HUES64 (cell line): ENCODE measurements at regions not wholly inside any gene's neighbourhood (a gene's known extent, or its start where the extent isn't known, plus 50 kb on each side); places are given as distances from the start of the nearest gene placed in this dataset.
"Not testable (repeated sequence)": the region's sequence is repeated elsewhere in the genome, so short reads cannot be mapped to it uniquely, and the experiment has no call there.

Experiments used
- H3K27ac ChIP-seq: 2 replicates; pipeline ENCODE4 v1.7.0; 2013; ENCODE audit warnings: low read depth, low read length, inconsistent platforms
- H3K27me3 ChIP-seq: 2 replicates; pipeline ENCODE4 v1.6.1; 2013; ENCODE audit warnings: mild to moderate bottlenecking, low read length; ENCODE audit not compliant: insufficient read depth
- H3K36me3 ChIP-seq: 2 replicates; pipeline ENCODE4 v1.6.1; 2013; ENCODE audit warnings: mild to moderate bottlenecking, low read length; ENCODE audit not compliant: insufficient read depth
- H3K4me1 ChIP-seq: 2 replicates; pipeline ENCODE4 v1.6.1; 2013; ENCODE audit warnings: mild to moderate bottlenecking, low read length, moderate library complexity; ENCODE audit not compliant: insufficient read depth
- H3K4me3 ChIP-seq: 2 replicates; pipeline ENCODE4 v1.5.1; 2013; ENCODE audit warnings: mild to moderate bottlenecking, low read length, moderate library complexity
- H3K9ac ChIP-seq: 2 replicates; pipeline ENCODE4 v1.6.1; 2013; ENCODE audit warnings: mild to moderate bottlenecking, low read depth, low read length
- H3K9me3 ChIP-seq: 2 replicates; pipeline ENCODE4 v1.6.1; 2013; ENCODE audit warnings: low read depth, low read length; ENCODE audit not compliant: insufficient read depth
- WGBS: fragments of 150-250, 120-280 bp; methylation state at CpG from one replicate; pipeline ENCODE4 v1.1.7; 2013; ENCODE audit warnings: missing lambda C conversion rate; 5-methylcytosine and 5-hydroxymethylcytosine counted together

DNA sequence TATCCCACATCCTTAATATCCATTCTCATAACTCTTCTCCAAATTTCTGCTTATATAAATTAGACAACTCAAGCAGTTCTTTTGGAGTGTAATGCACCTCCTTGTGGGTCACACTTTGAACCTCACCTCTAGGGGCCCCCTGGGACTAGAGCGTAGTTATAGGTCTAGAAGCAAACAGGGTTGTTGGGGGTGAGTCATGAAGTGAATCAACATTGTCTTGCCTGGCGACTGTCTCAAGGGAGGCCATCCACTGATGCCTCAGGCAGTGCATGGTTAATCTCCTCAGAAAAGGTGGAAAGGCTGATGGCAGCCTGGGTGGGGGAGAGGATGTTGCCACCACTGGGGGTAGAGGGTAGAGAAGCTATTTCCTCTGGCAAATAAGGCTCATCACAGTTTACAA is 129.1 kb downstream of the TNFRSF21 start:
- Histone ChIP-seq H3K4me1 (no peaks in the 10 kb centered on the region), H3K27me3 (no peaks in the 10 kb centered on the region), H3K4me3 (no peak overlapping the region), H3K9me3 (no peaks in the 10 kb centered on the region), H3K27ac (no peak overlapping the region), H3K36me3 (no peaks in the 10 kb centered on the region), H3K9ac (no peak overlapping the region)
- WGBS, result 71% methylated on average over 2 of the region's 2 CpGs

DNA sequence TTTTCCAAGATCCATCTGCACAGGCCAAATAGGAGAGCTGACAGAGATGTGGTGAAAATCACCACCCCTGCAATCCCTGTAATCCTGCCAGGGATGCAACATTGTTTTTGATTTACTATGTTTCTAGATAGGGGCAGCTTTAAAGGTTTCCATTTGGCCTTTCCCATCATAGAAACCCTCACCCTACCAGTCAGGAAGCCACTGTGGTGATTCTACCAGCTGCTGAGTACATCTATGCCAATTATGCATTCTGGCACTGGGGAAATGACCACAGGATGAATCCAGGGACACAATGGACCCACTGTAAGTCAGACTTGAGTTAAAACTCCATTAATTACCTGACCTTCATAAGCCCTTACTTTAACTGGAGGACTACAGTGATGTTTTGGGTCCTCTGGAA is 130.4 kb downstream of the TNFRSF21 start:
- Histone ChIP-seq H3K27ac (no peak overlapping the region), H3K4me3 (no peak overlapping the region), H3K9ac (no peak overlapping the region), H3K27me3 (no peaks in the 10 kb centered on the region), H3K4me1 (no peaks in the 10 kb centered on the region), H3K36me3 (no peaks in the 10 kb centered on the region), H3K9me3 (no peaks in the 10 kb centered on the region)

DNA sequence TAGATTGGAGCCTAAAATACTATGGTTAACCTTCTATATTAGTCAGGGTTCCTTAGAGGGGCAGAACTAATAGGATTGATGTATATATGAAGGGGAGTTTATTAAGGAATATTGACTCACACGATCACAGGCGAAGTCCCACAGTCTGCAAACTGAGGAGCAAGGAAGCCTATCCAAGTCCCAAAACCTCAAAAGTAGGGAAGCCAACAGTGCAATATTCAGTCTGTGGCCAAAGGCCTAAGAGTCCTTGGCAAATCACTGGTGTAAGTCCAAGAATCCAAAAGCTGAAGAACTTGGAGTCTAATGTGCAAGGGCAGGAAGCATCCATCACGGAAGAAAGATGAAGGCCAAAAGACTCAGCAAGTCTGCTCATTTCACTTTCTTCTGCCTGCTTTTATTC is 133.5 kb upstream of the ADGRF1 start:
- no peaks in the 10 kb centered on the region for H3K27me3 ChIP-seq
- H3K27ac ChIP-seq, result no peak overlapping the region
- no peaks in the 10 kb centered on the region for H3K9me3 ChIP-seq
- no peaks in the 10 kb centered on the region for H3K4me1 ChIP-seq
- H3K9ac ChIP-seq, result no peak overlapping the region
- WGBS, result 97% methylated on average over 3 of the region's 3 CpGs
- H3K36me3 ChIP-seq, result no peaks in the 10 kb centered on the region
- H3K4me3 ChIP-seq, result no peak overlapping the region

DNA sequence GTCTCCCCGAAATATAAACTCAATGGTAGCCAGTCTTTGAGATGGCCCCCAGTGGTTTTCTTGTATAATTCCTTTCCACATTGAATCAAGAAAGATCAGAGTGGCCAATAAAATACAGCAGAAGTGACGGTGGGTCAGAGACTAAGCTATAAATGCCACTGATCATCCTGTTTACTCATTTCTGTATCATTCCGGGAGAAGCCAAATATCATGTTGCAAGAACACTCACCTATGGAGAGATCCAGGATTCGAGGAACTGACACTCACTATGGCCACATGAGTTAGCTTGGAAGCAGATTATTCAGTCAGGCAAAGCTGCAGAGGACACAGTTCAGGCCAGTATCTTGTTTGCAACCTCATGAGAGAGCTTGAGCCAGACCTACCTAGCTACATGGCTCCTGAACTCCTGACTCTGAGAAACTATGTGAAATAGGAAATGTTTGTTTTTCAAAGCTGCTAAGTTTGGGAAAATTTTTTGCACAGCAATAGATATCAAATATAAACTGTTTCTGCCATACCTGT is 132.4 kb upstream of the ADGRF1 start:
- WGBS, result 92% methylated on average over 4 of the region's 4 CpGs
- Histone ChIP-seq H3K27me3 (no peaks in the 10 kb centered on the region), H3K9me3 (no peaks in the 10 kb centered on the region), H3K4me1 (no peaks in the 10 kb centered on the region), H3K27ac (no peak overlapping the region), H3K9ac (no peak overlapping the region), H3K36me3 (no peaks in the 10 kb centered on the region), H3K4me3 (no peak overlapping the region)

- not testable (repeated sequence) for H3K4me1 ChIP-seq, H3K27ac ChIP-seq, H3K27me3 ChIP-seq, H3K9me3 ChIP-seq, H3K9ac ChIP-seq, H3K36me3 ChIP-seq, H3K4me3 ChIP-seq
- WGBS, result 90% methylated on average over 4 of the region's 4 CpGs
Observed at GRCh38 chr6:47174063-47174462, 131.9 kb upstream of the ADGRF1 start.

DNA sequence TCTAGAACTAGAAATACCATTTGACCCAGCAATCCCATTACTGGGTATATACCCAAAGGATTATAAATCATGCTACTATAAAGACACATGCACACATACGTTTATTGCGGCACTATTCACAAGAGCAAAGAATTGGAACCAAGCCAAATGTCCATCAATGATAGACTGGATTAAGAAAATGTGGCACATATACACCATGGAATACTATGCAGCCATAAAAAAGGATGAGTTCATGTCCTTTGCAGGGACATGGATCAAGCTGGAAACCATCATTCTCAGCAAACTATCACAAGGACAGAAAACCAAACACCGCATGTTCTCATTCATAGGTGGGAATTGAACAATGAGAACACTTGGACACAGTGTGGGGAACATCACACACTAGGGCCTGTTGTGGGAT is 131.0 kb upstream of the ADGRF1 start:
- H3K27ac ChIP-seq, H3K4me1 ChIP-seq, H3K27me3 ChIP-seq, H3K9ac ChIP-seq, H3K9me3 ChIP-seq, H3K36me3 ChIP-seq, H3K4me3 ChIP-seq: not testable (repeated sequence)
- 100% methylated on average over 2 of the region's 3 CpGs for WGBS

DNA sequence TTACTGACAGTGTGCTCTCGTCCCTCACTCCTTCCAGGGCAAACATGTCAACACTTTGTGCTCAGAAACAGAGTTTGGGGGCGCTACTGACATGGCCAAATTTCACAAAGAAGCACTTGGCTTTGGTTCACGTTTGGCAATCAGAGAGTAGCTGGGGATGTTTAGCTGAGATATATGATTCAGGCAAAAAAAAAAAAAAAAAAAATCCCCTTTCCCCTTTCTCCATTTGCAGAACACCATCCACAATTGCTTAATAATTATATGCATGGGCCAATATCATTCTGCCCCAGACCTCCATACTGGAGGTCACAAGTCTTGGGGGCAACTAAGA is 128.4 kb upstream of the ADGRF1 start:
- Histone ChIP-seq H3K4me1 (peaks cover 12% of the 10 kb centered on the region; the same call in 1 of the 2 replicates), H3K36me3 (no peaks in the 10 kb centered on the region), H3K27me3 (no peaks in the 10 kb centered on the region), H3K9ac (no peak overlapping the region), H3K27ac (no peak overlapping the region), H3K9me3 (no peaks in the 10 kb centered on the region), H3K4me3 (no peak overlapping the region)
- WGBS, result 83% methylated on average over 3 of the region's 3 CpGs

DNA sequence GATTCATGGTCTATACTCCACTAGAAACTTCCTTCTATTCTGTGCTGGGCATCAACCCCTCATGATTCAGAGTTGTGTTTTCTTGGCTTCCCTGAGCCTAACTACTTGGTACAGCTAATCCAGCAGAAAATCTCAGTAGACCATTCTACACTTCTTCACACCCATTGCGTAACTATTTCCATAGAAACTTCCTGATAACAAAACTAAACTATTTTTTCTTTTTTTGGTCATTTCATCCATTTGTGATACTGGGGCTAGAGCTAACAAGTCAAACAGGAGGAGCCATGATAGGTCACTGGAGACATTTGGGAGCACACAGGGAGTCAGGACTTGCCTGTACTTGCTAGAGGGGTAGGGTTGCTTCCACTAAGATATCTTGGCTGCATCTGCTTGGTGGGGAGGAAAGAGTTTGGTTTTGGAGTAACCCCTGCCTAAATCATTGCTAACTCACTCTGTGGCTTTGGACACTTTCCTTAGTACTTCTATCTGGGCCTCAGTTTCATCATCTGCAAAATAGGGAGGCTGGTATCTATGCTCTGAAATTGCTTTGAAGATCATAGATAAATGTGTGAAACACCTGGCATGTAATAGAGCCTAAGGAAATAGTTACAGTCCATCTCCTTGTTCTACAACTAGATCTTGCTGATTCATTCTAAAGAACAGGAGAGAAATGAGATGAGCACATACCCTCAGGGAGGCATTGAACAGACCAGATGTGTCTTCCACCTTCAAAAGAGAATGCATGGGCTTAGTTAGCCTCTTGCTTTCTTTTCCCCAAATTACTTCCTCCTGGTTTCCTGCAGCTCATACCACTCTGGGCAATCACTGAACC is 127.9 kb upstream of the ADGRF1 start:
- H3K9me3 ChIP-seq, result no peaks in the 10 kb centered on the region
- H3K9ac ChIP-seq, result no peak overlapping the region
- H3K4me3 ChIP-seq, result no peak overlapping the region
- 100% methylated on average over 1 of the region's 1 CpG for WGBS
- no peaks in the 10 kb centered on the region for H3K27me3 ChIP-seq
- no peak overlapping the region for H3K27ac ChIP-seq
- H3K4me1 ChIP-seq, result peaks cover 12% of the 10 kb centered on the region; the same call in 1 of the 2 replicates
- no peaks in the 10 kb centered on the region for H3K36me3 ChIP-seq

- Histone ChIP-seq H3K9ac (no peak overlapping the region), H3K9me3 (no peaks in the 10 kb centered on the region), H3K27me3 (no peaks in the 10 kb centered on the region), H3K36me3 (no peaks in the 10 kb centered on the region), H3K4me3 (no peak overlapping the region), H3K27ac (no peak overlapping the region), H3K4me1 (peaks cover 12% of the 10 kb centered on the region; the same call in 1 of the 2 replicates)
- 65% methylated on average over 2 of the region's 2 CpGs for WGBS
Observed at GRCh38 chr6:47168180-47168579, 126.0 kb upstream of the ADGRF1 start.

DNA sequence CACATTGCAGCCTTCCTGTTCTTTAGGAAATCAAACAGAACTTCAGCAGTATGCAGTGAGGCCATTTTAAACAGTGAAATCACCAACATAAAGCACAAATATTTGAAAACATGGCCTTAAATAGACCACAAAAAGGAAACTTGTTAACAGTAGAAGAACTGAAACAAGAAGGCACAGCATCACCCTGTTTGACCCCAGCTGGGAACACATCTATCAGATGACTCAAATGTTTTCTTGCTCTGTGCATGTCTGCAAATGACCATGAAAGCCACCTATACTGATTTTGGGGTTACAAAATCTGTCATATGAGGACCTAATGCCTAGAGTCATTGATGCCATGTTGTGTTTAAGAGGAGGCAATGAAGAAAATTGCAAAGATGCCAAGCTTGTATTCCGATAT is 123.8 kb upstream of the ADGRF1 start:
- 98% methylated on average over 1 of the region's 1 CpG for WGBS
- peaks cover 12% of the 10 kb centered on the region; the same call in 1 of the 2 replicates for H3K4me1 ChIP-seq
- no peaks in the 10 kb centered on the region for H3K9me3 ChIP-seq
- no peak overlapping the region for H3K27ac ChIP-seq
- H3K27me3 ChIP-seq, result no peaks in the 10 kb centered on the region
- no peak overlapping the region for H3K4me3 ChIP-seq
- H3K36me3 ChIP-seq, result no peaks in the 10 kb centered on the region
- H3K9ac ChIP-seq, result no peak overlapping the region

DNA sequence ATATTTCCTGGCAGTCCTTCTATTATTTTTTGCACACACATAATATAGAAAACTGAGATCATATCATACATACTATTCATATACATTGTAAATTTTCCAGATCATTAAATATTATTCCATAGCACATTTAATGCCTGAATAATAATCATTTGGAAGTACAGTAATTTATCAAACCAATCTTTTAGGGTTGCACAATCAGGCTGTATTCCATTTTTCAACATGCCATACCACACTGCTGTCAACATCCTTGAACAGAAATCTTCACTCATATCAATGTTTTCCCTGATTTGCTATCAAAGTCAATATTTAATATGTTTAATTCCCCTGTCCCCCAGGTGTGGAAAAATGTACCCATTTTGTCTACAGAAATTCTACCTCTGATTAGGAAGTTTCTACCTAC is 122.7 kb upstream of the ADGRF1 start:
- Histone ChIP-seq H3K9me3 (no peaks in the 10 kb centered on the region), H3K27me3 (no peaks in the 10 kb centered on the region), H3K36me3 (no peaks in the 10 kb centered on the region), H3K4me3 (no peak overlapping the region), H3K9ac (no peak overlapping the region), H3K4me1 (peaks cover 12% of the 10 kb centered on the region; the same call in 1 of the 2 replicates), H3K27ac (no peak overlapping the region)

GRCh38 chr6:47163536-47163935 is 121.4 kb upstream of the ADGRF1 start:
- H3K27ac ChIP-seq, result no peak overlapping the region
- H3K4me3 ChIP-seq, result no peak overlapping the region
- no peaks in the 10 kb centered on the region for H3K9me3 ChIP-seq
- H3K4me1 ChIP-seq, result peaks cover 11% of the 10 kb centered on the region; the same call in 1 of the 2 replicates
- no peaks in the 10 kb centered on the region for H3K36me3 ChIP-seq
- no peaks in the 10 kb centered on the region for H3K27me3 ChIP-seq
- H3K9ac ChIP-seq, result no peak overlapping the region
- 89% methylated on average over 3 of the region's 3 CpGs for WGBS
